GM18858 (cell line): ENCODE measurements at regions not wholly inside any gene's neighbourhood (a gene's known extent, or its start where the extent isn't known, plus 50 kb on each side); places are given as distances from the start of the nearest gene placed in this dataset.

Experiments used
- ATAC-seq: cut with Tn5 transposase; IDR thresholded peaks from one replicate; pipeline ENCODE4 v1.9.1; 2021; ENCODE audit not compliant: unreplicated experiment

DNA sequence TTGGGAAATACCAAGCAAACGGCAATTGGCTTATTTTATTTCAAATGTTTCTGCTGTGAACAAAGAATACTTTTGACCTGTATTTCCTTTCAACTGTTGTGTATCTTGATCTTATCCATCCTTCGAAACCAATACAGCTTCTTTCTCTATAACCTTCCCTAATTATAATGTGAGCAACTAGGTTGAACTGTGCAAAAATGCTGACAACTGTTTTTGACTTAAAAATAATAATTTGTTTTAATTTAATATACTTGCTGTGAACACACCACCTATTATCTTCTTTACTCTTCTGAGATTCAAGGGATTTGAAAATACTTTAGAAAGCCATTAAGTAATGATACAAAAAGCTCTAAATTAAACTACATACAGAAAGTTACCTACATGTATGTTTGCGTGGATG, 682.5 kb upstream of the CCDC179 start:
- no peak for ATAC-seq

DNA sequence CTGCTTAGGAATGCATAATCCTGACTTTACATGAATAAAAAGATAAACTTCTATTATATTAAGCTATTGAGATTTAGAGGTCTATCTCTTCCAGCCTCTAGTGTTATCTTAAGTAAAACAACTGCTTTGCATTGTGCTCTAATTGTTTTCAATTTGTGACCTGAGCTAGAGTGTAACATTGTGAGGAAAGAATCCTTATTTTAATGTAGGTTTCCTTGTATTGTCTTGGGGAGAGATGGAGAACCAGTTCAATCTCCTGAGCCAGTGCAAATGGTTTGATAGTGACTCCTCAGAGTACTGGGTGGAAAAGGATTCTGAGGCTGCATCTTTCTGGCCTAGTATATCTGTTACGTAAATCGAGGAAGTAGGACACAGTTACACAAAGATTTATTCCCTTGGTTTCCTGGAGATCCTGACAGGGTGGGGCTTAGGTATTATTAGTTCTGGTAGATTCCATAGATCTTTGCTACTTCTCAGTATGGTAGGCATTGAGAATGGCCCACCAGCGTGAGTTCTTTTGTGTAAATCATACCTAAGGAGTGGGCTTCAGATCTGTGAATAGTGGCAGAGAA, 683.5 kb upstream of the CCDC179 start:
- no peak for ATAC-seq

DNA sequence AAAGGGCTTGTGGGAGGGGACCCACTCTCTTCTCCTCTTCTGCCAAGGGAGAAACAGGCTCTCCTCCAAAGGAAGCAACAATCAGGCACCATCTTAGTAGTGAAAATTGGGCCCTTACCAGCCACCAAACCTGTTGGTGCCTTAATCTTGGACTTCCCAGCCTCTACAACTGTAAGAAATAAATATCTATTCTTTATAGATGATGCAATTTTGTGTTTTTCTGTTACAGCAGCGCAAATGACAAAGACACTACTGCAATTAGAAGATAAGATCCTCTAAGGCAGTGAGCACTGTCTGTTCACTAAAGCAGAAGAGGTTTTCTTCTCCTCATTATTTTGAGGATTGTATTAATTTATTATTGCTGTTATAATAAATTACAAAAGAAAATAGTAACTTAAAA, 691.4 kb upstream of the CCDC179 start:
- ATAC-seq: no peak

DNA sequence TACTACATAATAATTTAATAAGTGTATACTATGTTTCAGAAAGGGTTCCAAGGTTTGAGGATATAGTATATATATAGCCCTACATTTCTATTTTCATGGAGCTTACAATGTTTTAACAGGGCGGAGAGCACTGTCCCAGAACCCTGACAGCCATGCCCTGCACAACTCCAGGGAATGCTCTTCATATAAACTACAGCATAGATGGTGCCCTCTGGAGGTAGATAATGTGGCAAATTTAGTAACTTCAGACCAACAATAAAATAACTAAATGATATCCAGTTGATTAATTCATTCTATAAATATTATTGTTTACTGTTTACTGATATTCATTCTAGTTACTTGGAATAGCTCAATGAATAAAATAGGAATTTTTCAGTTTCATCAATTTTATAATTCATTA, 693.7 kb upstream of the CCDC179 start:
- ATAC-seq: no peak

DNA sequence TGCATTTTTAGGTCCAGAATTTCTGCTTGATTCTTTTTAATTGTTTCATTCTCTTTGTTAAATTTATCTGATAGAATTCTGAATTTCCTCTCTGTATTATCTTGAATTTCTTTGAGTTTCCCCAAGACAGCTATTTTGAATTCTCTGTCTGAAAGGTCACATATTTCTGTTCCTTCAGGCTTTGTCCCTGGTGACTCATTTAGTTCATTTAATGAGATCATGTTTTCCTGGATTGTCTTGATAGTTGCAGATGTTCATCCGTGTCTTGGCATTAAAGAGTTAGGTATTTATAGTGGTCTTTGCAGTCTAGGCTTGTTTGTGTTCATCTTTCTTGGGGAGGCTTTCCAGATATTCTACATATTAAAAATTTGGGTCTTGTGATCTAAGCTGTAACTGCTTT, 694.8 kb upstream of the CCDC179 start:
- ATAC-seq: no peak

DNA sequence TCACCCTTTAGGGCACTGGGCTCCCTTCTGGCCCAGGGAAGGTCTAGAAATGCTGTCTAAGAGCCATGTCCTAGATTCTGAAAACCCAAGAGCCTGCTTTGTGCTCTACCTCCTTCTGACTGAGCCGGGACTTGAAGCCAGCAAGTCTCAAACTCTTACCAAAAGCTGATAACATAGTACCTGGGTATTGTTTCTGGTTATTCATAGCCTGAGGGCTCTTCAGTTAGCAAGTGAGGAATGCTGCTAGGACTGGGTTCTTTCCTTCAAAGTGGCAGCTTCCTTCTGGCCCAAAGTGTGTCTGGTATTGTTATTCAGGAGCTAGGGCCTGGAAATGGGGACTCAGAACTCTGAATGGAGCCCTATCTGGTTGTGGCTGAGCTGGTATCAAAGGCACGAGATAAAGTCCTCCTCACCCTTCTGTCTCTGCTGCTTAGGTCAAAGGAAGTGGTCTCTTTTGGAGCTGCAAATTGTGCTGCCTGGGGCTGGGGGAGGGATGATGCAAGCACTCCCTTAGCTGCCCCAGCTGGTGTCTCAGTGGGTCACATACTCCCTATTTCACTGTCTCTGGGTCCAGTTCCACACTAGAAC, 696.0 kb upstream of the CCDC179 start:
- ATAC-seq: no peak

DNA sequence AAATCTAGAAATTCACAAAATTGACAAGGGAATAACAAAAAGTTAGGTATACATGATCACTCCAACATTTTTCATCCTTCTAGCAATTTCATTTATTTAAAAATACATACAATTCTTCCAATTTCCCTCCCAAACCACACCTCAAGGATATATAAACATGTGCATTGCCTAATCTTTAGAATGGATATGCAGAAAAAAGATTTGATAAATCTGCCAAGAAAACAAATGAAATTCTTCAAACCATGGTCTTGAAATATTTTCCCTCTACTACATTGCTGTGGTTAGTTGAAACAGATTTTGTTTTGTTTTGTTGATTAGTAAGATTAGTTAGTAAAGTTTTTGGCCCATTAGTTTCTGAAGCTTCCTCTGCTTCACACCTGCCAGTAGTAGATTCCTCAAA, 703.3 kb upstream of the CCDC179 start:
- no peak for ATAC-seq

DNA sequence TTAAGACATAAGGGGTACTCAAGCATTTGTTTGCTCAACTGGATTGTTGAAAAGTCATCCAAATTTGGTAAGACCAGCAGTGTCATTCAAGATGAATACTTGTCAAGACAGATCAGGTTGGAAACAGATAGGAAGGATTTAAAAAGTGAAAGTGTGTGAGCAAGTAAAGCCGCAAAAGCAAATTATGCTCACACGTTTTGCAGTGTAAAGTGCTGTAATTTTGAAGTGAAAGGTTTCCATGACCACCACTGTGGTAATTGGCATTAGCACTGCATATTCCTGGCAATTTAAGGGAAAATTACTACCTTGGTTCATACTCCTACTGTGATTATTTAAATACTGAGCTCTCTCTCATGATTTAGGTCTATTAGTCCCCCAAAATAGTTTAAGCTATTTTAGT, 704.1 kb upstream of the CCDC179 start:
- no peak for ATAC-seq

DNA sequence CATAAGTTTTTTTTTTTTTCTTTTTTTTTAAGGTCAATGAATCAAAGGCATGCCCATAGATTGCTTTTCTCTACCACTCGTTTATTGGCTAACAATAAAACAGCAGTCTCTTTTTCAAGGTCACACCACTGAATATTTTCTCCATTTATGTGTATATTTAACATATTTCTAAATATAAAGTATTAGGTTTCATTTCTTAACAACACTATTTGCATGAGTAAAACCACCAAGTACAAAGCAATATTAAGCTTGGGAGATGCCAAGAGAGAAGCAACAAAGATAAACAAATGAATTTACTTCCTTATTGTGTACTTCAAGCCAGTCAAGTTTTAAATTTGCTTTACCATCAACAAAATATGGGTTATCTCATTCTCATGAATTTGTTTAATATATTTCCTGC, 708.9 kb upstream of the CCDC179 start:
- peak; percentile 41 for ATAC-seq

DNA sequence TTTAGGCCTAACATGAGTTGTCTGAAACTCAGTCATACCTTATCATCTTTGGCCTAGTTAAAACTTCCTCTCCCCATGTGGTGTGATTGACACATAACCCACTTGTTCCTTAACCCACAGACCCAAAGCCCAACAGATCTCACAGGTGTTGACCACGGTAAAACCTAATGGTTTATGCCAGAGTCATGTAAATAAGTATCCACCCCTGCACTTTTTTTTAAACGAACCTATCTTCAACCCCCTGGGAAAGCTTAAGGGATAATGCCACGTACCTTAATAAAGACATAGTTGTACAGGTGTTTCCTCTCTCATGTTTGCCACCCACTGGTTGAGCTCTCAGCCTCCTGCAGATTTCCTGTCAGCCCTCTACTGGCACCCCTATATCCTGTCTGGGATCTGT, 709.3 kb upstream of the CCDC179 start:
- ATAC-seq: peak; percentile 79

DNA sequence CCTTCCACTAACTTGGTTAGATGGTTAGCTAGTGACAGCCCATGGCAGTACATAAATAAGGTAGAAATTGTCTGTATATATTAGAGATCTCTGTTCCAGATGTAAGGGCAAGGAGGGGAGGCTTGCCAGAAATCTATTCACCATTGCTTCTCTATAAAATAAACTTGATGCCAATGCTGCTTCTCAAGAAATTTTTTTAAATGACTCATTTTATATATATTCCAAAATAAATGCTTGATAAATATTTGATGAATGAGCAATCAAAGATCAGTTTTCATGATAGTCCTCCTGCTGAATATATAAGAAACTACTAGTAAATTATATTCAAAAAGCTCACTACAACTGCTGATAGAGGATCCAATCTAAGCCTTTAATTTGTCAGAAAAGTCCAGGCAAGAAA, 710.6 kb upstream of the CCDC179 start:
- ATAC-seq: no peak

DNA sequence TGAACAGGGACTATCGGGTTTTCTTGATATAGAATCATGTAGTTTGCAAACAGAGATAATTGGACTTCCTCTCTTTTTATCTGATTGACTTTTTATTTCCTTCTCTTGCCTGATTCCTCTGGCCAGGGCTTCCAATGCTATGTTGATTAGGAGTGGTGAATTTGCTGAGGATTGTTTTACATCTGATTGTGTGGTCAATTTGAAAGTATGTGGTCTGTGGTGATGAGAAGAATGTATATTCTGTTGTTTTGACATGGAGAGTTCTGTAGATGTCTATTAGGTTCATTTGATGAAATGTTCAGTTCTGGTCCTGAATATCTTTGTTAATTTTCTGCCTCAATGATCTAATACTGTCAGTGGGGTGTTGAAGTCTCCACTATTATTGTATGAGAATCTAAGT, 713.2 kb upstream of the CCDC179 start:
- no peak for ATAC-seq

DNA sequence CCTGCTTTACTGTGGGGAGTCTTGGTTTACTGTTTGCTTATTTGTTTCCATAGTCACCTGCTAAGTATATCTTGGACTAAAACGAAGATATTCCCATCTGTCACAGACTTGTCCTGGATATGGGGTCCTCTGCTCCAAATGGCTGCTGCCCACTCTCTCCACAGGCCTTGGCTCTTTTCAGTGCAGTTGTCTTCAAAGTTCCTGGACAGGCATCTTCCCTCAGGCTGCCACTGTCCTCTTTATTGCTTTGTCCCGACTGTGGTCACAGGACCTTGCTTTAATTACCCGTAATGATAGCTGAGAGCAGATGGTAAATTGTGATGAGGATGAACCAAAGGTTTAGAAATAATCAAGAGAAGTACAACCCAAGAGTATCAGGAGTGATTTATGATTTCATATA, 713.9 kb upstream of the CCDC179 start:
- ATAC-seq: no peak

DNA sequence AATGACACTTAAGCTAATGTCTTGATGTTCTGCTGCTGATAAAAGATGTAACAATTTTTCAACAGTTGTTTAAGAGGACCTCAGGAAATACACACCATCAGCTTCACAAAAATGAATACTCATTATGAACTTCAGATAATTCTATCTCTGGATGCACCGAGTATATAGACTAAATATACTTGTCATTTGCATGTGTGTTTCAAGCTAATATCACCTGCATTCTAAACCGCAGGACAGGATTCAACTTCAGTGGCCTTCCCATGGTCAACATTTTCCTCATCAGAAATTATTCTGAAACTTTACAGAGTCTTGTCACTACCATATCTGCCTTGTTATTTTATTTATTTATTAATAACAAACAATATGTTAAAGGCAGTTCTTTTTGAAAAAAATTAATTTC, 717.0 kb upstream of the CCDC179 start:
- no peak for ATAC-seq

DNA sequence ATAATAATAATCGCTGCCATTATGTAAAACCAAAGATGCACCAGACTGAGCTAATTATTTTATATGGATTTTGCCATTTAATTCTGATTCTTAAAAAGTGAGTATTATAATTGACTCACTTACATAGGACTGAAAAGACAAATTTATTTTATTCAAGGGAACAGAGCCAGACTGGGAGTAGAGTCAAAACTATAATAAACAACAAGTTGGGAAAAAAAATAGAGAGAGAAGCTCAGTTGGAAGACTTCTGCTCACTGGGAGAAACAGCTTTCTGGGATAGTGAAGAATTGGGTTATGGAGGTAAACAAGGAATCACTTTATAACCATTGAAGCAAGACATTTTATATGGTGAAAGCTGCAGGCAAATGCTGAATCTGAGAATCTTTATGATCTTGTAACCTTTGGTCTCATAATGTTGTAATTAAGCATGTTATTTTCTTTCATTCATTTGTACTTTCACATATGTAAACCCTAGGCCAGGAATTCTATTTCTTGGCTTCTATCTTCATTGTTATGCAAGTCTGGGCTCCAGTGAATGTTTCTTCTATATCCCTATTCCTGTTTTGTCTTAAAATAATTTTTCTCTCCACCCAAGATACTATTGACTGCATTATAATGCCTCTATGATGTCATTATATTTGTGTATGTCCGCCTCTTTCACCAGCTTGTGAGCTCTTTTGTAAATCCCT, 725.3 kb upstream of the CCDC179 start:
- ATAC-seq: no peak

DNA sequence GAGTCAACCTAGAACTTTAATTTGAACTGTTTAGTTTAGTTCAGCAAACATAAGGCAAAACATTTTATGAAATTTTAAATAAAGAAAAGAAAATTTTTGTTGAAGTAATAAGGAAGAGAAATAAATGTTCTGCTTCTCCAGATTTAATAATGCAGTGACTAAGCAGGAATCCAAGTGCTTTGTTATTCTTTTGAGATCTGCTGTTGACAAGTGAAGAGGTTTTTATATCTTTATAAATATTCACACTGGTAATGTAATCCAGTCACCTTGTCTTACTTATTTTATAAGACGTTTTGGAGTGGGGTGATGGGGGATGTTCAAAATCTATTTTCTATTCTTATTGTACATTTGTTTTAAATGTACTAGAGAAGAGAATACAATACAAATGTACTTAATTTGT, 725.9 kb upstream of the CCDC179 start:
- no peak for ATAC-seq

DNA sequence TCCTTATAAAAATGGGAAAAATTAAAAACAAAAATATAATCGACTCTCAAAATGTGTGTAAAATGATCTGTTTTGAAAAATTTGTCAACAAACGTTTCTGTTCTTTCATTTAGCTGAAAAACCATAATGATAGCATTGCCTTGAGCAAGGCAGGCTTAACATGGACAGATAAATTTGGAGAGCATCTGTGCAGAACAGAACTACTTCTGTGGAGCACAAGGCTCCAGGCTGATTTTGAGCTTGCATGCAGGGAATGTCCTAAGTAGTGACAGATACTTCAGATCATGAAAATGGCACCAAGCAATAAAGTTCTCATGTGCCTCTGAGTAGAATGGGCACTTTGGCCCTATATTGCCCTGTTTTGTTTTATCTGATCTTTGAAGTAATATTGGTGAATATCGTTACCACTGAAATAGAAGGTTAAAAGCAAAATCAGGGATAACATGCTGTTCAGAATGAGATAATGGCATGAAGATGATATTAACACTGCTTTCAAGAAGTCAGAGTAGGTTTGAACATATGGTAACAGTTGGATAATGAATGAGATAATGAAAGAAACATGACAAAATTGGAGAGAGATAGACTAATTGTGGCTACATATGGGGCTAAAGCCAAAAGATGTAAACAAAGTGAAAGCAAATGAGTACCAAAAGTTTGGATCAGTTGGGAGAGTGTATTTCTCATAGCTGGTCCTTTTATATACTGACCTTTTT, 730.5 kb upstream of the CCDC179 start:
- ATAC-seq: no peak

DNA sequence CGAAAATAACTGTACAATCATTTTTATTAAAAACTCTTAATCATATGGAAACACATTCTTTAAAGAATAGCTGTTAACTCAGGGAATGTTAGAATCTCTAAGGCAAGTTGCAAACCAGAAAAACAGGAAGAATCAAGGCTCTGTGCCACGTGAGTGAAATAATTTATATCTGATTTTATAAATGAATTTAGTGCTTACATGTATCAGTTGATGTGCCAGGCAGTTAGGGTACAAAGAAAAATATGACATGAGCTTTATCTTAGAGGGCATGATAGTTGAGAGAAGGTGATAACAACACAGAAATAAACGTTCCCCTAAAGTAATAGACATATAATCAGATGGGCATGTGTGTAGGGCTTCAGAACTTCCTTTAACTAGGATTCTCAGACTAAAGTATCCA, 734.5 kb upstream of the CCDC179 start:
- no peak for ATAC-seq

DNA sequence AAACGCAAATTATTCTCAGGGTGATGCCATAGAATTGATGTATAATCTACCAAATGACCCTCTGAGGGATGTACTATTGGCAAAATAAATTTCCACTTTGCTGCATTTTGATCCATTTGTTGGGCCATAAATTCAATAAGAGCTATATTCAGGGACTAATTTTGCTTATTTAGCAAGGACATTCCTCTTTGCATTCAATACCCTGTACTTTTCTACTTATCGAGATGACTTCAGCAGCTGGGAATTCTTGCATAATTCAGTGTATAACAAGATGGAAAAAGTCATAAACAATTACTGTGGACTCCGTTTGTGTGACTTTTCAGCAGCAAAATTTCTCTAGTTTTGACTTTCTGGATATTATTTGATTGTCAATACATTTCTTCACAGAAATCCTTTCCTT, 744.7 kb upstream of the CCDC179 start:
- no peak for ATAC-seq

DNA sequence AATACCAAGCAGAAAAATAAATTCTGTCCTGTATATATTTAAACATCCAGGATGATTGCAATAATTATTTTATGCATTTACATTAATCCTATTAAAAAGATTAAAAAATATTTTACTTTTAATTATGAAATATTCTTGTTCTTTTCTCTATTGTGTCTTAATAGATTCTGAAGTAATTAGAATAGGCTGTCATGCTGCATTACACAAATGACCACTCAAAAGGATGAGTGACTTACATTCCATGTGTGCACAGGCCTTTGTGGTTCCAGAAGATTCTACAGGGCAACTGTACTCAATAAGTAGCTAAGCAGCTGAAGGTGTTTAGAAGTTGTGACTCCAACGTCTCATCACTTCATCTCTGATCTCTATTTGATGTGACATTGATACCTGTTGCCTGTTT, 745.9 kb upstream of the CCDC179 start:
- no peak for ATAC-seq

DNA sequence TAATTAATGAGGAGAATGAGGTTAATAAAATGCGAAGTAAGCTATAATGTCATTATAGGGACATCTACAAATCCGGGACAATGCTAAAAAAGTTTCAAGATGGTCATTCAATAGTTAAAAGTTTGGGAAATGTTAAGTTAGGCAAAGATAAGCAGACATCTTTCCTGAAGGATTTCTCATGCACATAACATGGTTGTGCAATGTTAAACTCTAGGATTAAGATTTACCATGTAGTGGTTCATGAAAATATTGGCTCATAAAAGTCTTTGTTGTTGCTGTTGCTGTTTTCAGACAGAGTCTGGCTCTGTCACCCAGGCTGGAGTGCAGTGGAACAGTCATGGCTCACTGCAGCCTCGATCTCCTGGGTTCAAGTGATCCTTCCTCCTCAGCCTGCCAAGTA, 751.5 kb upstream of the CCDC179 start:
- no peak for ATAC-seq

DNA sequence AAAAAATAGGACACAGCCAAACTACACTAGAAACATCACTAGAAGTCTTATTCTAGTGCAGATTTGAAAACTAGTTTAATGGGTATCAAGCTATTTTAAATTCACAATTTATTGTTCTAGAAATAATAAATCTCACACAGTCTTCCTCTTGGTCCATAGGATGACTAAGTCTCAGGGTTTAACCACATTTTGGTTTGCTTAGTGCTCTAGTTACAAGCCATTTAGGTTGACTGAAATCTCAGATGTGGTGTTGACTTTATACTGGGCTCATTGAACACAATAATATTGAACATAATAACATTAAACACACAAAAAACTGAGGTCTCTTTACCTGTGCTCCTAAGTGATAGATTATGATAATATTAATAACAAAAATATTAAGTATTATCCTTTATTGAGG, 760.3 kb upstream of the CCDC179 start:
- ATAC-seq: no peak
